GM12892 (cell line): ENCODE measurements at regions not wholly inside any gene's neighbourhood (a gene's known extent, or its start where the extent isn't known, plus 50 kb on each side); places are given as distances from the start of the nearest gene placed in this dataset.

Source experiments
- POLR2A ChIP-seq: IDR thresholded peaks from 2 replicates; pipeline ENCODE4 v1.6.1; 2011; ENCODE audit warnings: low read depth, low read length, control low read depth
- TAF1 ChIP-seq: IDR thresholded peaks from 2 replicates; pipeline ENCODE4 v1.6.1; 2011; ENCODE audit warnings: low read depth, mild to moderate bottlenecking, control low read depth, low read length, borderline replicate concordance

DNA sequence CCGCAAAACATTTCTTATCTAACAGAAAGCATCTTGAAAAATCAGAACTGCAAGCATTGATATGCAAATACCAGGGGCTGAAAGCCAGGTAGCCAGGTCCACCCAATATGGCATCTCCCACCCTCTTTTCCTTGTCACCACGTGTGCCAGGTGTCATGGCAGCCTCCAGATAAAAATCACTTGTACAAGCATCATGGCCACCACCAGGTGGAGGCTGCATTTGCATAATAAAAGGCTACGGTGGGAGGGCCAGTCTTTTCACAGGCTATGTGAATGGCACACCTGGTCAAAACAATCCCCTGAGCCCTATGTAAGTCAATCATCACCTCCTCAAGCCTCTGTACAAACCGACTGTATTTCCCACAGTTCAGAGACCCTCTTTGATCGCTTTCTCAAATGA lies 1233.1 kb upstream of the ALCAM start:
- TF ChIP-seq TAF1 (no peak), POLR2A (no peak)
